ENCODE measurements at regions not wholly inside any gene's neighbourhood (a gene's known extent, or its start where the extent isn't known, plus 50 kb on each side); places are given as distances from the start of the nearest gene placed in this dataset.

GRCh38 chr2:18372641-18373040 lies 187.8 kb downstream of the RDH14 start:
- TF ChIP-seq, protein P1, sequence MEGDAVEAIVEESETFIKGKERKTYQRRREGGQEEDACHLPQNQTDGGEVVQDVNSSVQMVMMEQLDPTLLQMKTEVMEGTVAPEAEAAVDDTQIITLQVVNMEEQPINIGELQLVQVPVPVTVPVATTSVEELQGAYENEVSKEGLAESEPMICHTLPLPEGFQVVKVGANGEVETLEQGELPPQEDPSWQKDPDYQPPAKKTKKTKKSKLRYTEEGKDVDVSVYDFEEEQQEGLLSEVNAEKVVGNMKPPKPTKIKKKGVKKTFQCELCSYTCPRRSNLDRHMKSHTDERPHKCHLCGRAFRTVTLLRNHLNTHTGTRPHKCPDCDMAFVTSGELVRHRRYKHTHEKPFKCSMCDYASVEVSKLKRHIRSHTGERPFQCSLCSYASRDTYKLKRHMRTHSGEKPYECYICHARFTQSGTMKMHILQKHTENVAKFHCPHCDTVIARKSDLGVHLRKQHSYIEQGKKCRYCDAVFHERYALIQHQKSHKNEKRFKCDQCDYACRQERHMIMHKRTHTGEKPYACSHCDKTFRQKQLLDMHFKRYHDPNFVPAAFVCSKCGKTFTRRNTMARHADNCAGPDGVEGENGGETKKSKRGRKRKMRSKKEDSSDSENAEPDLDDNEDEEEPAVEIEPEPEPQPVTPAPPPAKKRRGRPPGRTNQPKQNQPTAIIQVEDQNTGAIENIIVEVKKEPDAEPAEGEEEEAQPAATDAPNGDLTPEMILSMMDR (IDR thresholded peaks at IDR 0.05; ENCODE audit: low read depth, low read length), result no peak
- H3K4me3 ChIP-seq (ENCODE audit: low read depth, low read length), result no peak overlapping the region

DNA sequence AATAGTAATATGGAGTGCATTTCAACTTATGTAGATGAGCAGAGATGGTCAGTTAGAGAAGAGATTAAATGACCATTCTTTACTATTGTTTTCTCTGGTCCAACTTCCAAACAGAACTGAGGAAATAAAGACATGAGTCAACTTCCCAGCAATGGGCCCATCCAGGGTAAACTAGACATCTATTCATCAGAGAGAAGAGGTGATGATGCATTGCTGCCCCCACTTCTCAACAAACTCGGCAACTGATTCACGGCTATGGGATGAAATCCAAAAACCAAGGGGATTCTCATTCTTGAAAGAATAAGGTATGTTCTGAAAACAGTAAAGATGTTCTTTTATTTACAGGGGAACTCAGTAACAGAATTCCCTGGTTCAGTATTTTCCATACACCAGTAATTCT lies 190.7 kb downstream of the RDH14 start:
- no peak overlapping the region for H3K4me3 ChIP-seq (ENCODE audit: low read depth, low read length)
- TF ChIP-seq, protein P1 (IDR thresholded peaks at IDR 0.05; ENCODE audit: low read depth, low read length), result no peak

- TF ChIP-seq, protein P1 (IDR thresholded peaks at IDR 0.05; ENCODE audit: low read depth, low read length), result no peak
- H3K4me3 ChIP-seq (ENCODE audit: low read depth, low read length), result no peak overlapping the region
These were observed 192.4 kb downstream of the RDH14 start for GRCh38 chr2:18368008-18368407.

DNA sequence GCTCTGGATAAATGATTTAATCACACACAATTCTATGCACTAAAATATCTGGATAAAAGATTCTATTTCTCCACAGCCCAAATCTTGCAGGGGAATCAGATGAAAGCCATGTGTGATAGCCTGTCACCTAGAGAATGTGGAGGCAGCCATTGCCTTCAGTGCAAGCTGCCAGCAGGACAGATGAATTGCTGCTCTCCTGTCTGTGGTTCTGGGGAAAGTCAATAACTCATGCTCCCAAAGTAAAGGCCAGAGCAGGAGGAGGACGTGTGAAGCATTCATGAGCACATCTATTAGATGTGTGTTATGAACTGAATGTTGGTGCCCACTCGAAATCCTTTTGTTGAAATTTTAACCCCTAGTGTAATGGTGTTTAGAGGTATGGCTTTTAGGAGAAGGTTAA lies 195.1 kb downstream of the RDH14 start:
- TF ChIP-seq, protein P1 (IDR thresholded peaks at IDR 0.05; ENCODE audit: low read depth, low read length), result no peak

DNA sequence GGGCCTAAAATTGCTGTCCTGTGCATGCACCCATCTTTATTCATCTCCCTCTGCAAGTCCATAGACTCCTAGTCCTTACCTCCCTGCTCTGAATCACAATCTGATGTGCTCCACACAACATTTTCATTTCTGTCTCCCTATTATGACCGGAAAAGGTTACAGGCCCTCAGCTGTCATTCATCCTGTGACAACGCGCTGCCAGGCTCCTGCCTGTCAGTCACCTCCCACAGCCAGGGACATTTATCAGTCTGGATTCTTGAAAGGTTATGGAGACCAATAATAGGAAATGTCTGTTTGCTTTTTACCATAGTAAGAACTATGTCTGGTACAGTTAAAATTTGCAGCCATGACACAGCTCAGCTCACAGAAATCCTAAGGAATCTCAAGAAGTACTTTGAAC lies 197.1 kb downstream of the RDH14 start:
- H3K4me3 ChIP-seq (ENCODE audit: low read depth, low read length), result no peak overlapping the region
- TF ChIP-seq, protein P1 (IDR thresholded peaks at IDR 0.05; ENCODE audit: low read depth, low read length), result no peak

More for the DNA sequence above, 195.1 kb downstream of the RDH14 start:
- no peak overlapping the region for H3K4me3 ChIP-seq (ENCODE audit: low read depth, low read length)

DNA sequence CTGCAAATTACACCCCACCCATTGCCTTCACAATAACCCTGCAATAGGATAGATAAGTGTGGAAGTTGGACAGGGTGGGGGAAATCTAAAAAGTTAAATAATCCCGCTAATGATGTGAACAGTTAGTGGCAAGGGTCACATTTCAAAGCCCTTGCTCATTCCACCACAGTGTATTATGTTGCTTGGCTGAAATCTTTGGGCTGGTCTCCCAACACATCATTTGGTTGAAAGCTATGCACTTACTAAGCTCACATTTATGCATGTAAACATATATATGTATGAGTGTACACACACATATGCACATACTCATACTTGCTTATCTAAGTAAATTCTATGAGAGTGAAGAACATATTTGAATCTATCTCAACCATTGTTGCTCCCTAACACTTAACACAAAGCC lies 197.8 kb downstream of the RDH14 start:
- TF ChIP-seq, protein P1 (IDR thresholded peaks at IDR 0.05; ENCODE audit: low read depth, low read length), result no peak
- no peak overlapping the region for H3K4me3 ChIP-seq (ENCODE audit: low read depth, low read length)

DNA sequence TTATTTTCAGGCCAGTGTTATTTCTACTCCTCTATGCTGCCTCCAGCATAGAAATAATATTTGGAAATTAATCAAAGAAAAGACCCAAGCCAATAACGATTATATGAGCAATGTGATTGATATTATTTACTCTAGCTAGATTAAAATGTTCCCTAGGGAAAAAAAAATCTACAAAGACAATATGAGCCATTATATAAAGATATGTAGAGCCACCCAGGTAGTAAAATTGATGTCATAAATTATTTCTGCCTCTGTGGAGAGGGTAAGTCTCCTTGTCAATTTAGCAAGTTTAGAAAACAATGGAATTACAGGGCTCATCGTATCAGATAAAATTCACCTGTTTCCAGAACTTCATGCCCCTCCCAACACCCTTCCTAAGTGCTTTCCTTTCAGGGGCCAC lies 202.9 kb downstream of the RDH14 start:
- TF ChIP-seq, protein P1 (IDR thresholded peaks at IDR 0.05; ENCODE audit: low read depth, low read length), result no peak
- no peak overlapping the region for H3K4me3 ChIP-seq (ENCODE audit: low read depth, low read length)
